ENCODE measurements at regions not wholly inside any gene's neighbourhood (a gene's known extent, or its start where the extent isn't known, plus 50 kb on each side); places are given as distances from the start of the nearest gene placed in this dataset.

- peak overlapping the region; percentile 27 for H3K27ac ChIP-seq
- TF ChIP-seq, protein P1, sequence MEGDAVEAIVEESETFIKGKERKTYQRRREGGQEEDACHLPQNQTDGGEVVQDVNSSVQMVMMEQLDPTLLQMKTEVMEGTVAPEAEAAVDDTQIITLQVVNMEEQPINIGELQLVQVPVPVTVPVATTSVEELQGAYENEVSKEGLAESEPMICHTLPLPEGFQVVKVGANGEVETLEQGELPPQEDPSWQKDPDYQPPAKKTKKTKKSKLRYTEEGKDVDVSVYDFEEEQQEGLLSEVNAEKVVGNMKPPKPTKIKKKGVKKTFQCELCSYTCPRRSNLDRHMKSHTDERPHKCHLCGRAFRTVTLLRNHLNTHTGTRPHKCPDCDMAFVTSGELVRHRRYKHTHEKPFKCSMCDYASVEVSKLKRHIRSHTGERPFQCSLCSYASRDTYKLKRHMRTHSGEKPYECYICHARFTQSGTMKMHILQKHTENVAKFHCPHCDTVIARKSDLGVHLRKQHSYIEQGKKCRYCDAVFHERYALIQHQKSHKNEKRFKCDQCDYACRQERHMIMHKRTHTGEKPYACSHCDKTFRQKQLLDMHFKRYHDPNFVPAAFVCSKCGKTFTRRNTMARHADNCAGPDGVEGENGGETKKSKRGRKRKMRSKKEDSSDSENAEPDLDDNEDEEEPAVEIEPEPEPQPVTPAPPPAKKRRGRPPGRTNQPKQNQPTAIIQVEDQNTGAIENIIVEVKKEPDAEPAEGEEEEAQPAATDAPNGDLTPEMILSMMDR (conservative IDR thresholded peaks at IDR 0.05): no peak
These were observed 105.2 kb downstream of the FAS start for GRCh38 chr10:89095701-89096391.

GRCh38 chr10:89093728-89094127, 103.1 kb downstream of the FAS start:
- TF ChIP-seq, protein P1 (conservative IDR thresholded peaks at IDR 0.05): no peak
- no peak overlapping the region for H3K27ac ChIP-seq

- TF ChIP-seq, protein P1 (conservative IDR thresholded peaks at IDR 0.05): no peak
- no peak overlapping the region for H3K27ac ChIP-seq
These were observed 102.4 kb downstream of the FAS start for GRCh38 chr10:89092981-89093380.

DNA sequence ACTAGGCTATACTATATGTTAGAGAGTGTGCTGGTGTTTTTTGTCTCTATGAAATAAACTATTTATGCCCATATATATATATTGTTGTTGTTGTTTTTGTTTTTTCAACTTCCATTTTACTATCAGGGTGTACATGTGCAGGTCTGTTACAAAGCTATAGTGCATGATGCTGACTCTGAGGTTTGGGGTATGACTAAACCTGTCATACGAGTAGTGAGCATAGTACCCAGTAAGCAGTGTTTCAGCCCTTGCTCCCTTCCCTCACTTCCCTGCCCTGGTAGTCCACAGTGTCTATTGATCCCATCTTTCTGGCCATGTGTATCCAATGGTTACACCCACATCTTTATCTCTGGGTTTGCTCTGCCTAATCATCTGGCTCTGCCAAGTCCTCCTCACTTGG, 101.8 kb downstream of the FAS start:
- no peak overlapping the region for H3K27ac ChIP-seq
- TF ChIP-seq, protein P1 (conservative IDR thresholded peaks at IDR 0.05): no peak

DNA sequence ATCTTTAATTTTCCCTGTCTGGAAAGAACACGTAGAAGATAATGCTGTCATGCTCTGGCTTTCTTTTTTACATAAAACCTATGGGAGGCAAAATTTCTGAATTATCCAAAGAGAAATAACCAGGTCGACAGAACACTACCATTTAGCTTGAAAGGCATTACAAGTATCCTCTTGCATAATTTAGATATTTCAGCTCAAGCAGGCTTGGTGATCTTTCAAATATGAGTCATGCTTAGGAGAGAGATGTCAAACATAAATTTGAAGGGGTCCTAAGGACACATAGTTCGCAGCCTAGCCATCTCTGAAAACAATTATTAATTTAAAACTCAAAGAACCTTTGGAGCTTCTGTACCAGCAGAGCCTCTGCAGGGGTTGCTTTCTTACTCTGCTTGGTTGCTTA, 100.9 kb downstream of the FAS start:
- no peak overlapping the region for H3K27ac ChIP-seq
- TF ChIP-seq, protein P1 (conservative IDR thresholded peaks at IDR 0.05): no peak

DNA sequence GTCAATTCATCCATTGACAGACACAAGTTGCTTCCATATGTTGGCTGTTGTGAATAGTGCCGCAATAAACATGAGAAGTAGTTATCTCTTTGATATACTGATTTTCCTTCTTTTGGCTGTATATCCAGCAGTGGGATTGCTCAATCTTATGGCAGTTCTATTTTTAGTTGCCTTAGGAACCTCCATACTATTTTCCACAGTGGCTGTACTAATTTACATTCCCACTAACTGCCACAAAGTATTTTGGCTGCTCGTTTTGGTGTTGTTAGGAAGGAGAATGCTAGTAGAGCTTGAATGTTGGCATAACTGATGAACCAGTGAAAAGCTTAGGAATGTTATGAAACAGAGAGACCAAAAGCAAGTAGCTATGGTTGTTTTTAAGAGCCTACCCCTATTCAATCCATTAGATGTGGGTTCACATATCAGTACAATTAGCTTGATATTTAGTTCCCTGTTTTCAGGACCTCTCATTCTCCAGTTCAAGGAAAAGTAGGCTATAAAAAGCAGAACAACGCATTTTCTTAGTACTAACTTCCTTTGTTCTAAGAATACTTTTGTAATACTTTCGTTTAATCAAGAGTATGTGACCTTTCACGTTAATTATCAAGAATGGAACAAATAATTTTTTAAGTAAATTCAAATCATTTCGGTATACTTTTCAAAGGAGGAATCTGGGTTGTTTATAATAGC, 100.3 kb downstream of the FAS start:
- TF ChIP-seq, protein P1 (conservative IDR thresholded peaks at IDR 0.05): no peak
- H3K27ac ChIP-seq: no peak overlapping the region

DNA sequence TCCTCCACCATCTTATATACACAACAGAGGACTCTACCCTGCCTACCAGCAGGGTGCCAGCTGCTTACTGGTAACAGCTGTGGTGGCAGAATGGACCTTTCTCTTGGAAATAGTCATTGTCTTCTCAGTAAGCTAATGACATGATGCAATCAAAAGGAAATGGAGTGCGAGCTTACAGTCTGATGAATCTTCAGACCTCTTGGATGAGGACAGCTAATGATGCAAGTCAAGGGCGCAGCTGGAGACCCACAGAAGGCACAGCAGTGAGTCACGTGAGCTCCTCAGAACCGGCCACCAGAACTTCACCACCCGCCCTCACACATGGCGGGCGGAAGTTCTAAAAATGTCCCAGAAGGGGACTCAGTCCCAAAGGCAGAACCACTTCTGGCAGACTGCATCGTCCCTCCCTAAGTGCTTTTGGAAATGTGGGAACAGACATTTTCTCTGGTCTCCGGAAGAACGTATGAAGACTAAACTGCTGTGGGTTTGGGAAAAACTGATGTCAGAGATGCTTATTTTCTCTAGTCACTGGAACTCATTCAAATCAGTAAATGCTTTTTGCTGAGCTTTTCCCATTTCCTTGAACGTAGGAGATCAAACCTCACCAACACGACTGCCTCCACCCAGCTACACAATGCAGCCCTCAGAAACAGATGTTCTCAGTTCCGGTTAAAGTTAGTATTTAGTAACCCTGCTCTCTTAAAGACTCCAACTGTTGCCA, 96.4 kb downstream of the FAS start:
- H3K27ac ChIP-seq: no peak overlapping the region
- TF ChIP-seq, protein P1 (conservative IDR thresholded peaks at IDR 0.05): no peak
